PC-9 (cell line): ENCODE measurements at regions not wholly inside any gene's neighbourhood (a gene's known extent, or its start where the extent isn't known, plus 50 kb on each side); places are given as distances from the start of the nearest gene placed in this dataset.

ENCODE experiments used
- BruUV-seq: library from RNA; stranded (reverse); fragments of 400-500 nt; replicated peaks from 2 replicates; lab custom pipeline; 2021; lab: Mats Ljungman, UMichigan
- CTCF ChIA-PET: fragments of 300-600 bp; sonication (Branson Sonifier 250); formaldehyde crosslinking; loops from one replicate; lab custom pipeline; 2022; ENCODE audit warnings: antibody characterized with exemption; lab: Charles Lee
- POLR2A ChIA-PET: fragments of 300-600 bp; sonication (Branson Sonifier 250); formaldehyde crosslinking; loops from one replicate; lab custom pipeline; 2022; ENCODE audit warnings: antibody characterized with exemption; ENCODE audit not compliant: unreplicated experiment; lab: Charles Lee
- DNase-seq, 2 experiments: peaks; one replicate each; pipeline versions ENCODE4 v3.0.0 to v3.0.0-alpha.2; 2015 to 2022; ENCODE audit warnings: mixed read lengths in 1 of 2
- H2AFZ ChIP-seq: fragments of 200-600 bp; sonication (generic); 2 replicates; pipeline ENCODE4 v1.8.1; 2017; ENCODE audit warnings: antibody characterized with exemption
- H3F3A ChIP-seq: fragments of 200-600 bp; sonication (generic); 2 replicates; pipeline ENCODE4 v1.8.1; 2017; ENCODE audit warnings: antibody characterized with exemption, mild to moderate bottlenecking, low read depth; ENCODE audit not compliant: insufficient read depth
- H3K27ac ChIP-seq: fragments of 200-600 bp; sonication (generic); 2 replicates; pipeline ENCODE4 v1.6.1; 2016; ENCODE audit warnings: mixed run types
- H3K27me3 ChIP-seq: fragments of 200-600 bp; sonication (generic); 2 replicates; pipeline ENCODE4 v1.6.1; 2016; ENCODE audit warnings: low read depth, mixed run types; ENCODE audit not compliant: insufficient read depth
- H3K36me3 ChIP-seq: fragments of 200-600 bp; sonication (generic); 2 replicates; pipeline ENCODE4 v1.6.1; 2016; ENCODE audit warnings: low read depth, mixed run types
- H3K4me1 ChIP-seq: fragments of 200-600 bp; sonication (generic); replicated peaks from 2 replicates; pipeline ENCODE4 v1.6.1; 2016; ENCODE audit warnings: mixed run types; ENCODE audit not compliant: insufficient read depth
- H3K4me2 ChIP-seq: fragments of 200-600 bp; sonication (generic); 2 replicates; pipeline ENCODE4 v1.6.1; 2017; ENCODE audit warnings: mixed run types
- H3K4me3 ChIP-seq: fragments of 200-600 bp; sonication (generic); 2 replicates; pipeline ENCODE4 v1.6.1; 2016; ENCODE audit warnings: mixed run types
- H3K79me2 ChIP-seq: fragments of 200-600 bp; sonication (generic); 2 replicates; pipeline ENCODE4 v1.6.1; 2017; ENCODE audit warnings: low read depth, mixed run types
- H3K9me2 ChIP-seq: fragments of 200-600 bp; sonication (generic); 2 replicates; pipeline ENCODE4 v1.8.1; 2017; ENCODE audit warnings: mild to moderate bottlenecking; ENCODE audit not compliant: insufficient read depth
- H3K9me3 ChIP-seq: fragments of 200-600 bp; sonication (generic); 2 replicates; pipeline ENCODE4 v1.8.1; 2016; ENCODE audit warnings: low read depth; ENCODE audit not compliant: insufficient read depth
- H4K20me1 ChIP-seq: fragments of 200-600 bp; sonication (generic); 2 replicates; pipeline ENCODE4 v1.8.1; 2017; ENCODE audit not compliant: insufficient read depth
- EZH2 ChIP-seq: fragments of 200-600 bp; sonication (generic); IDR thresholded peaks from 2 replicates; pipeline ENCODE4 v1.8.0; 2017; ENCODE audit warnings: antibody characterized with exemption, low read depth
- intact Hi-C: fragments of 100-400 bp; cut with micrococcal nuclease; formaldehyde crosslinking; loops from one replicate; pipeline ENCODE4 v1.10.0; 2022; ENCODE audit not compliant: unreplicated experiment
- TF ChIP-seq, protein P1 (sequence below): fragments of 200-600 bp; sonication (generic); conservative IDR thresholded peaks from 2 replicates; pipeline ENCODE4 v1.6.1; 2017; ENCODE audit warnings: mixed run types, antibody characterized with exemption, mild to moderate bottlenecking, moderate library complexity

DNA sequence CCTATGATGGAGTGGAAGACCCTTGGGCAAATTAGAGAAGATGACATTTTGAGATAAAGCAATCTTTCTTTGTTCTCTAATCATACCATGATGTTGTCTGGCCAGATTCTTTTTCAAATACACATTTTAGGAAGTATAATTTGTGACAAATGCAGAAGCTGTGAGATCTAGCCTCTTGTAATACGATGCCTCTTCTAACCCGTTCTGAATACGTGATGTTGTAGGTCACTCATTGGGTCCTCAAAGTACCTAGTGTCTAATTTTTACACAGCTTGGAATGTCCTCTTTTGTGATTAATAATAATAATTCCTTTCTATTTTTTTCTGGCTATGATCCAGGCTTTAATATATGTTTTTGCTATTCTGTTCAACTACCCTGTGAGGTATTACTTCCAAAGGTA lies 502.7 kb downstream of the NUF2 start:
- TF ChIP-seq, protein P1, sequence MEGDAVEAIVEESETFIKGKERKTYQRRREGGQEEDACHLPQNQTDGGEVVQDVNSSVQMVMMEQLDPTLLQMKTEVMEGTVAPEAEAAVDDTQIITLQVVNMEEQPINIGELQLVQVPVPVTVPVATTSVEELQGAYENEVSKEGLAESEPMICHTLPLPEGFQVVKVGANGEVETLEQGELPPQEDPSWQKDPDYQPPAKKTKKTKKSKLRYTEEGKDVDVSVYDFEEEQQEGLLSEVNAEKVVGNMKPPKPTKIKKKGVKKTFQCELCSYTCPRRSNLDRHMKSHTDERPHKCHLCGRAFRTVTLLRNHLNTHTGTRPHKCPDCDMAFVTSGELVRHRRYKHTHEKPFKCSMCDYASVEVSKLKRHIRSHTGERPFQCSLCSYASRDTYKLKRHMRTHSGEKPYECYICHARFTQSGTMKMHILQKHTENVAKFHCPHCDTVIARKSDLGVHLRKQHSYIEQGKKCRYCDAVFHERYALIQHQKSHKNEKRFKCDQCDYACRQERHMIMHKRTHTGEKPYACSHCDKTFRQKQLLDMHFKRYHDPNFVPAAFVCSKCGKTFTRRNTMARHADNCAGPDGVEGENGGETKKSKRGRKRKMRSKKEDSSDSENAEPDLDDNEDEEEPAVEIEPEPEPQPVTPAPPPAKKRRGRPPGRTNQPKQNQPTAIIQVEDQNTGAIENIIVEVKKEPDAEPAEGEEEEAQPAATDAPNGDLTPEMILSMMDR: no peak
- no peak for TF ChIP-seq EZH2
- no peaks in the 10 kb centered on the region for H3K9me2 ChIP-seq
- H3K79me2 ChIP-seq: no peaks in the 10 kb centered on the region
- BruUV-seq: no TSS peak
- no peaks in the 10 kb centered on the region for H3F3A ChIP-seq
- no peaks in the 10 kb centered on the region for H3K9me3 ChIP-seq
- no peak overlapping the region for H3K4me2 ChIP-seq
- H3K4me3 ChIP-seq: no peak overlapping the region
- no peaks in the 10 kb centered on the region for H4K20me1 ChIP-seq
- H3K27me3 ChIP-seq: no peaks in the 10 kb centered on the region
- H3K4me1 ChIP-seq: no peaks in the 10 kb centered on the region
- POLR2A ChIA-PET: no interaction called here
- no peak for DNase-seq
- H3K36me3 ChIP-seq: no peaks in the 10 kb centered on the region
- H3K27ac ChIP-seq: no peak overlapping the region
- CTCF ChIA-PET: no interaction called here
- H2AFZ ChIP-seq: no peak overlapping the region
- intact Hi-C loops: no loop called here

DNA sequence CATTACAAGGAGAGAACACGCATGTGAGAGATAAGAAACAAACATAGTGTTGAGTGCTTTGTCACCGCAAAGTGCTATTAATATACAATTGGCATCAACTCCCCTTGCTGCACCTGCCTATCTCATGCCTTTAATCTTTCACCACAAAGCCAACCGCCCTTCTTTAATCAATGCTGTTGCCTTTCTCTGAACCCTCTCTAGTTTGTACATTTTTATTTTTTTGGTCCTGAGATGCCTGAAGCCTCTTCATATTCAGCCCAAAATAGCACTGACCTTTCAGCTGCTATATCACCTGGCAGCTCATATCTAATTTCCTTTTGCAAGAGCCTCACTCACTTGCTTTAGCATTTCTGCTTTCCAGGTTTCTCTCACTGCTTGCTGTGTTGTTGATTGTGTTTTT lies 504.7 kb downstream of the NUF2 start:
- Histone ChIP-seq H3K36me3 (no peaks in the 10 kb centered on the region), H3K9me2 (0 out of 2 replicates have a peak, but pooled peaks cover under 1% of the 10 kb centered on the region), H3K4me1 (no peaks in the 10 kb centered on the region), H3K79me2 (no peaks in the 10 kb centered on the region), H3K4me2 (no peak overlapping the region), H3K27ac (no peak overlapping the region), H3K9me3 (no peaks in the 10 kb centered on the region), H2AFZ (no peak overlapping the region), H3F3A (no peaks in the 10 kb centered on the region), H4K20me1 (no peaks in the 10 kb centered on the region), H3K27me3 (no peaks in the 10 kb centered on the region), H3K4me3 (no peak overlapping the region)
- no peak for TF ChIP-seq EZH2
- TF ChIP-seq, protein P1: no peak
- DNase-seq: no peak
- intact Hi-C loops: no loop called here
- BruUV-seq: no TSS peak
- POLR2A ChIA-PET: no interaction called here
- CTCF ChIA-PET: no interaction called here

DNA sequence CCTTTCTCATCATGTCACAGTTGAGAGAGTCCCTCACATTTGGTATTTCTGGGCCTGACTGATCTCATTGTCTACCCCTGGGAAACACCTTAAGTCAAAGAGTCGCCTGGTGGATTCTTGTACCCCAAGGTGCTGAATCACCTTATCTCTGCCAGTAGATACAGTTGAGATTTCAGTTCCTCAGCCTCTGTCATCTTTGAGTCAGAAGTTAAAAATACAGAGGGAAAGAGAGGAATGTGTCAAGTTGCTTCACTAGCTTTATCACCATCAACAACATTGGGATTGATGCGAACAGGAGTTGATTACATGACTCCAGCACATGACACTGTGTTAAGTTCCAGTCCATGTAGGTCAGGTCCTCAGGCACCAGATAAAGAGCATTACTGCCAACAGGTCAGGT lies 513.0 kb downstream of the NUF2 start:
- Histone ChIP-seq H3K9me3 (no peaks in the 10 kb centered on the region), H3F3A (no peaks in the 10 kb centered on the region), H3K4me2 (no peak overlapping the region), H3K27ac (no peak overlapping the region), H3K4me3 (no peak overlapping the region), H3K36me3 (no peaks in the 10 kb centered on the region), H3K9me2 (peaks cover 4% of the 10 kb centered on the region; the same call in 1 of the 2 replicates), H3K4me1 (no peaks in the 10 kb centered on the region), H3K79me2 (no peaks in the 10 kb centered on the region), H3K27me3 (no peaks in the 10 kb centered on the region), H2AFZ (no peak overlapping the region), H4K20me1 (no peaks in the 10 kb centered on the region)
- ChIA-PET POLR2A (no interaction called here), CTCF (no interaction called here)
- TF ChIP-seq, protein P1: no peak
- TF ChIP-seq EZH2: no peak
- no TSS peak for BruUV-seq
- no peak for DNase-seq
- intact Hi-C loops: no loop called here
